ENCODE measurements at regions not wholly inside any gene's neighbourhood (a gene's known extent, or its start where the extent isn't known, plus 50 kb on each side); places are given as distances from the start of the nearest gene placed in this dataset.
"Not testable (repeated sequence)": the region's sequence is repeated elsewhere in the genome, so short reads cannot be mapped to it uniquely, and the experiment has no call there.

- BruUV-seq (replicated peaks) = no TSS peak
- ChIA-PET POLR2A (no interaction called here), CTCF (no interaction called here)
- Histone ChIP-seq H3K4me1 (no peaks in the 10 kb centered on the region), H3K9me3 (no peaks in the 10 kb centered on the region), H3K4me3 (ENCODE audit: low read depth, low read length) (no peak overlapping the region), H3K27me3 (replicated peaks; ENCODE audit: control insufficient read depth, insufficient read depth, low read length) (no peaks in the 10 kb centered on the region), H3K36me3 (ENCODE audit: control insufficient read depth, insufficient read depth, low read length) (no peaks in the 10 kb centered on the region)
- Mint-ChIP-seq H3K36me3 (ENCODE audit: insufficient read depth, unreplicated experiment) (no peaks in the 10 kb centered on the region), H3K4me3 (ENCODE audit: unreplicated experiment) (no peak overlapping the region), H3K27ac (ENCODE audit: unreplicated experiment) (no peak overlapping the region), H3K4me1 (ENCODE audit: low read depth, unreplicated experiment) (no peaks in the 10 kb centered on the region), H3K27me3 (ENCODE audit: insufficient read depth, unreplicated experiment) (no peaks in the 10 kb centered on the region), H3K9me3 (ENCODE audit: unreplicated experiment) (no peaks in the 10 kb centered on the region)
- intact Hi-C loops (cut with micrococcal nuclease; ENCODE audit: unreplicated experiment) = no loop called here
- DNase-seq = no peak
- TF ChIP-seq CTCF (IDR thresholded peaks at IDR 0.05; ENCODE audit: insufficient read depth in 1 of 2, low read depth in 1 of 2, low read length in 1 of 2, severe bottlenecking in 1 of 2, unreplicated experiment in 1 of 2) = no peak
Observed at GRCh38 chr11:7186190-7186589, 65.5 kb upstream of the SYT9 start.

GRCh38 chr11:7186676-7187075 lies 65.0 kb upstream of the SYT9 start:
- Histone ChIP-seq H3K4me1 (no peaks in the 10 kb centered on the region), H3K36me3 (ENCODE audit: control insufficient read depth, insufficient read depth, low read length) (no peaks in the 10 kb centered on the region), H3K9me3 (no peaks in the 10 kb centered on the region), H3K27me3 (replicated peaks; ENCODE audit: control insufficient read depth, insufficient read depth, low read length) (no peaks in the 10 kb centered on the region), H3K4me3 (ENCODE audit: low read depth, low read length) (no peak overlapping the region)
- ChIA-PET POLR2A (no interaction called here), CTCF (no interaction called here)
- intact Hi-C loops (cut with micrococcal nuclease; ENCODE audit: unreplicated experiment) = no loop called here
- no peaks in the 10 kb centered on the region for H3K27me3 Mint-ChIP-seq (ENCODE audit: insufficient read depth, unreplicated experiment)
- H3K4me3 Mint-ChIP-seq (ENCODE audit: unreplicated experiment) = no peak overlapping the region
- BruUV-seq (replicated peaks) = no TSS peak
- H3K9me3 Mint-ChIP-seq (ENCODE audit: unreplicated experiment) = no peaks in the 10 kb centered on the region
- DNase-seq = no peak
- no peaks in the 10 kb centered on the region for H3K4me1 Mint-ChIP-seq (ENCODE audit: low read depth, unreplicated experiment)
- no peak overlapping the region for H3K27ac Mint-ChIP-seq (ENCODE audit: unreplicated experiment)
- no peak for TF ChIP-seq CTCF (IDR thresholded peaks at IDR 0.05; ENCODE audit: insufficient read depth in 1 of 2, low read depth in 1 of 2, low read length in 1 of 2, severe bottlenecking in 1 of 2, unreplicated experiment in 1 of 2)
- no peaks in the 10 kb centered on the region for H3K36me3 Mint-ChIP-seq (ENCODE audit: insufficient read depth, unreplicated experiment)

- CTCF ChIA-PET; POLR2A ChIA-PET; H3K27me3 Mint-ChIP-seq (ENCODE audit: insufficient read depth, unreplicated experiment); H3K4me3 Mint-ChIP-seq (ENCODE audit: unreplicated experiment); H3K36me3 ChIP-seq (ENCODE audit: control insufficient read depth, insufficient read depth, low read length); H3K9me3 ChIP-seq; H3K4me1 Mint-ChIP-seq (ENCODE audit: low read depth, unreplicated experiment); H3K27ac Mint-ChIP-seq (ENCODE audit: unreplicated experiment); BruUV-seq (replicated peaks); H3K36me3 Mint-ChIP-seq (ENCODE audit: insufficient read depth, unreplicated experiment); H3K27me3 ChIP-seq (replicated peaks; ENCODE audit: control insufficient read depth, insufficient read depth, low read length); intact Hi-C loops (cut with micrococcal nuclease; ENCODE audit: unreplicated experiment); H3K4me1 ChIP-seq; H3K9me3 Mint-ChIP-seq (ENCODE audit: unreplicated experiment); DNase-seq; H3K4me3 ChIP-seq (ENCODE audit: low read depth, low read length): not testable (repeated sequence)
Observed at GRCh38 chr11:7192785-7193184, 58.9 kb upstream of the SYT9 start.

Data from Caco-2 (cell line).